Neural progenitor cell (in vitro differentiated cells): ENCODE measurements at regions not wholly inside any gene's neighbourhood (a gene's known extent, or its start where the extent isn't known, plus 50 kb on each side); places are given as distances from the start of the nearest gene placed in this dataset.

ENCODE experiments used
- CTCF ChIP-seq: fragments of 200-600 bp; sonication (generic); IDR thresholded peaks from 2 replicates; pipeline ENCODE4 v1.5.1; 2017; ENCODE audit warnings: antibody characterized with exemption, mild to moderate bottlenecking
- EZH2 ChIP-seq: fragments of 200-600 bp; sonication (generic); IDR thresholded peaks from 2 replicates; pipeline ENCODE4 v1.6.1; 2017; ENCODE audit warnings: antibody characterized with exemption, mild to moderate bottlenecking, moderate library complexity
- EZH2phosphoT487 ChIP-seq: fragments of 200-600 bp; sonication (generic); IDR thresholded peaks from 2 replicates; pipeline ENCODE4 v1.6.1; 2017; ENCODE audit warnings: antibody characterized with exemption

GRCh38 chr6:163808231-163808630 lies 393.7 kb downstream of the QKI start:
- no peak for TF ChIP-seq CTCF
- no peak for TF ChIP-seq EZH2phosphoT487
- no peak for TF ChIP-seq EZH2
